ENCODE measurements at regions not wholly inside any gene's neighbourhood (a gene's known extent, or its start where the extent isn't known, plus 50 kb on each side); places are given as distances from the start of the nearest gene placed in this dataset.

GRCh38 chr11:29025001-29025400 is 916.8 kb downstream of the METTL15 start:
- ChIA-PET CTCF (no interaction called here), POLR2A (no interaction called here)
- no peak for TF ChIP-seq CTCF (IDR thresholded peaks at IDR 0.05; ENCODE audit: control extremely low read depth, extremely low read depth, low read depth, missing control alignments)
- no peak for DNase-seq (ENCODE audit: extremely low spot score)

- POLR2A ChIA-PET: no interaction called here
- TF ChIP-seq CTCF (IDR thresholded peaks at IDR 0.05; ENCODE audit: control extremely low read depth, extremely low read depth, low read depth, missing control alignments): no peak
- CTCF ChIA-PET: no interaction called here
- no peak for DNase-seq (ENCODE audit: extremely low spot score)
These were observed 916.2 kb downstream of the METTL15 start for GRCh38 chr11:29024386-29024785.

GRCh38 chr11:29023761-29024160 is 915.6 kb downstream of the METTL15 start:
- POLR2A ChIA-PET: no interaction called here
- CTCF ChIA-PET: no interaction called here
- no peak for DNase-seq (ENCODE audit: extremely low spot score)
- no peak for TF ChIP-seq CTCF (IDR thresholded peaks at IDR 0.05; ENCODE audit: control extremely low read depth, extremely low read depth, low read depth, missing control alignments)

GRCh38 chr11:29022676-29023075 is 914.5 kb downstream of the METTL15 start:
- CTCF ChIA-PET: interaction anchor here (0.6 kb wide), 1 partner anchor 43 kb away, joined by 3 read pairs; no protein-coding TSS in a partner anchor
- POLR2A ChIA-PET: no interaction called here
- TF ChIP-seq CTCF (IDR thresholded peaks at IDR 0.05; ENCODE audit: control extremely low read depth, extremely low read depth, low read depth, missing control alignments): no peak
- no peak for DNase-seq (ENCODE audit: extremely low spot score)

GRCh38 chr11:29019960-29020683 is 911.9 kb downstream of the METTL15 start:
- no peak for TF ChIP-seq CTCF (IDR thresholded peaks at IDR 0.05; ENCODE audit: control extremely low read depth, extremely low read depth, low read depth, missing control alignments)
- CTCF ChIA-PET: interaction anchor here (0.9 to 1.7 kb wide), 3 partner anchors 9 to 10 kb away, joined by 3 to 6 read pairs (median 3); no protein-coding TSS in a partner anchor
- POLR2A ChIA-PET: no interaction called here
- no peak for DNase-seq (ENCODE audit: extremely low spot score)

GRCh38 chr11:29018631-29019030 is 910.4 kb downstream of the METTL15 start:
- CTCF ChIA-PET: interaction anchor here (0.9 to 1.7 kb wide), 2 partner anchors 9 to 10 kb away, joined by 4 to 6 read pairs; no protein-coding TSS in a partner anchor
- DNase-seq (ENCODE audit: extremely low spot score): no peak
- TF ChIP-seq CTCF (IDR thresholded peaks at IDR 0.05; ENCODE audit: control extremely low read depth, extremely low read depth, low read depth, missing control alignments): no peak
- POLR2A ChIA-PET: no interaction called here

All from GM10248 (cell line).